Activated B cell treated with CpG ODN at 0.5 μM for 24 hours (primary cell): ENCODE measurements at regions not wholly inside any gene's neighbourhood (a gene's known extent, or its start where the extent isn't known, plus 50 kb on each side); places are given as distances from the start of the nearest gene placed in this dataset.

ENCODE experiments used
- ATAC-seq: fragments of 200-7000 bp; cut with Tn5 transposase; one replicate; pipeline ENCODE4 v1.10.0; 2021; ENCODE audit warnings: low read depth, mild to moderate bottlenecking, moderate library complexity
- CTCF ChIA-PET: fragments of 350-600 bp; sonication (Branson Sonifier 250); formaldehyde crosslinking; loops from one replicate; lab custom pipeline; 2021; ENCODE audit warnings: antibody characterized with exemption; lab: Charles Lee
- POLR2A ChIA-PET: fragments of 350-600 bp; sonication (Branson Sonifier 250); formaldehyde crosslinking; loops from one replicate; lab custom pipeline; 2021; ENCODE audit warnings: antibody characterized with exemption; lab: Charles Lee
- DNase-seq: peaks from one replicate; pipeline ENCODE4 v3.0.0; 2022
- H3K27ac Mint-ChIP-seq: one replicate; pipeline ENCODE4 v1.8.0; 2020; ENCODE audit warnings: mixed read lengths
- H3K27me3 Mint-ChIP-seq: one replicate; pipeline ENCODE4 v1.8.0; 2021; ENCODE audit warnings: mixed read lengths
- H3K36me3 Mint-ChIP-seq: one replicate; pipeline ENCODE4 v1.8.0; 2021; ENCODE audit warnings: low read depth, mixed read lengths
- H3K4me1 Mint-ChIP-seq: one replicate; pipeline ENCODE4 v1.8.0; 2021; ENCODE audit warnings: mixed read lengths
- H3K4me3 Mint-ChIP-seq: one replicate; pipeline ENCODE4 v1.8.0; 2020; ENCODE audit warnings: mild to moderate bottlenecking, mixed read lengths
- H3K9me3 Mint-ChIP-seq: one replicate; pipeline ENCODE4 v1.8.0; 2020; ENCODE audit warnings: mixed read lengths
- intact Hi-C: fragments of 100-400 bp; cut with micrococcal nuclease; formaldehyde crosslinking; loops from one replicate; pipeline ENCODE4 v1.15.1; 2024
- TF ChIP-seq, protein P1 (sequence below): fragments of 200-600 bp; IDR thresholded peaks from one replicate; pipeline ENCODE4 v1.8.0; 2022; ENCODE audit warnings: antibody characterized with exemption, mild to moderate bottlenecking

DNA sequence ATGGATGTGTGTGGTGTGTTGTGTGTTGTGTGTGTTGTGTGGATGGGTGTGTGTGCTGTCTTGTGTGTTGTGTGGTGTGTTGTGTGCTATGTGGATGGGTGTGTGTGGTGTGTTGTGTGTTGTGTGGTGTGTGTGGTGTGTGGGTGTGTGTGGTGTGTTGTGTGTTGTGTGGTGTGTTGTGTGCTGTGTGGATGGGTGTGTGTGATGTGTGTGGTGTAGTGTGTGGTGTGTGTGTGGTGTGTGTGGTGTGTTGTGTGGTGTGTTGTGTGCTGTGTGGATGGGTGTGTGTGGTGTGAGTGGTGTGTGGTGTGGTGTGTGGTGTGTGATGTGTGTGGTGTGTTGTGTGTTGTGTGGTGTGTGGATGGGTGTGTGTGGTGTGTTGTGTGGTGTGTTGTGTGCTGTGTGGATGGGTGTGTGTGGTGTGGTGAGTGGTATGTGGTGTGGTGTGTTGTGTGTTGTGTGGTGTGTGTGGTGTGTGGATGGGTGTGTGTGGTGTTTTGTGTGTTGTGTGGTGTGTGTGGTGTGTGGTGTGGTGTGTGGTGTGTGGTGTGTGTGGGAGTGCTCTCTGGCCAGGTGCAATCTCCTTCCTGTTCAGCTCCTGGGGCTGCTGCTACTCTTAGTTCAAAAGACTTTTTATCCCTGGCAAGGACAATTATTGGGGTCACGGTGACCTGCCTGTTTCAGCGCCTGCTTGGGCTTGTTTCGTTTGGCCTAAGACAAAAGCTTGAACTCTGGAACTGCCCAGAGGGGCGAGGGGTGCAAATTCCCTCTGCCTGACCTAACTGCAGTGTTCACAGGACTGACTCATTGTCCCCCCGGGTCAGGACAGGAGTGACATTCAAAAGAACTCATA, 101.1 kb downstream of the UBIAD1 start:
- no peak overlapping the region for H3K27ac Mint-ChIP-seq
- peaks cover 22% of the 10 kb centered on the region for H3K4me1 Mint-ChIP-seq
- CTCF ChIA-PET, result no interaction called here

DNA sequence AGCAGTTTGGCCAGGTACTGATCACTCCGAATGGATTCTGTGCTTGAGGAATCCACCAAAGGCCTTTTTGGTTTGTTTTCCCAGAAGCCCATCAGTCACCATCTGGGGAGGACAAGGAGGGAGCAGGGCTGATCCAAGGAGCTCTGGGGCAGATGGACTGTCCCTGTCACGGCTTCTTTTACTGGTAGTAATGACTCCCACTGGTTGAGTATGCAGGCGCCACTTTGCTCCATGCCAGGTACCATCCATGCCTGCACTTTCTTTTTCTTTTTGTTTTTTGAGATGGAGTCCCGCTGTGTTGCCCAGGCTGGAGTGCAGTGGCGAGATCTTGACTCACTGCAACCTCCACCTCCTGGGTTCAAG, 101.7 kb downstream of the UBIAD1 start:
- DNase-seq, result no peak
- ChIA-PET POLR2A (no interaction called here), CTCF (no interaction called here)
- H3K4me1 Mint-ChIP-seq, result peaks cover 22% of the 10 kb centered on the region
- H3K27me3 Mint-ChIP-seq, result peaks cover 4% of the 10 kb centered on the region
- TF ChIP-seq, protein P1, sequence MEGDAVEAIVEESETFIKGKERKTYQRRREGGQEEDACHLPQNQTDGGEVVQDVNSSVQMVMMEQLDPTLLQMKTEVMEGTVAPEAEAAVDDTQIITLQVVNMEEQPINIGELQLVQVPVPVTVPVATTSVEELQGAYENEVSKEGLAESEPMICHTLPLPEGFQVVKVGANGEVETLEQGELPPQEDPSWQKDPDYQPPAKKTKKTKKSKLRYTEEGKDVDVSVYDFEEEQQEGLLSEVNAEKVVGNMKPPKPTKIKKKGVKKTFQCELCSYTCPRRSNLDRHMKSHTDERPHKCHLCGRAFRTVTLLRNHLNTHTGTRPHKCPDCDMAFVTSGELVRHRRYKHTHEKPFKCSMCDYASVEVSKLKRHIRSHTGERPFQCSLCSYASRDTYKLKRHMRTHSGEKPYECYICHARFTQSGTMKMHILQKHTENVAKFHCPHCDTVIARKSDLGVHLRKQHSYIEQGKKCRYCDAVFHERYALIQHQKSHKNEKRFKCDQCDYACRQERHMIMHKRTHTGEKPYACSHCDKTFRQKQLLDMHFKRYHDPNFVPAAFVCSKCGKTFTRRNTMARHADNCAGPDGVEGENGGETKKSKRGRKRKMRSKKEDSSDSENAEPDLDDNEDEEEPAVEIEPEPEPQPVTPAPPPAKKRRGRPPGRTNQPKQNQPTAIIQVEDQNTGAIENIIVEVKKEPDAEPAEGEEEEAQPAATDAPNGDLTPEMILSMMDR, result no peak
- H3K9me3 Mint-ChIP-seq, result no peaks in the 10 kb centered on the region
- H3K27ac Mint-ChIP-seq, result no peak overlapping the region
- H3K36me3 Mint-ChIP-seq, result no peaks in the 10 kb centered on the region
- no peak for ATAC-seq
- H3K4me3 Mint-ChIP-seq, result no peak overlapping the region
- intact Hi-C loops, result no loop called here

More for the DNA sequence above, 101.1 kb downstream of the UBIAD1 start:
- no peaks in the 10 kb centered on the region for H3K36me3 Mint-ChIP-seq
- POLR2A ChIA-PET, result no interaction called here
- H3K9me3 Mint-ChIP-seq, result no peaks in the 10 kb centered on the region
- intact Hi-C loops, result no loop called here
- DNase-seq (no peak), ATAC-seq (no peak)
- no peak overlapping the region for H3K4me3 Mint-ChIP-seq
- peaks cover 8% of the 10 kb centered on the region for H3K27me3 Mint-ChIP-seq
- TF ChIP-seq, protein P1, result no peak

DNA sequence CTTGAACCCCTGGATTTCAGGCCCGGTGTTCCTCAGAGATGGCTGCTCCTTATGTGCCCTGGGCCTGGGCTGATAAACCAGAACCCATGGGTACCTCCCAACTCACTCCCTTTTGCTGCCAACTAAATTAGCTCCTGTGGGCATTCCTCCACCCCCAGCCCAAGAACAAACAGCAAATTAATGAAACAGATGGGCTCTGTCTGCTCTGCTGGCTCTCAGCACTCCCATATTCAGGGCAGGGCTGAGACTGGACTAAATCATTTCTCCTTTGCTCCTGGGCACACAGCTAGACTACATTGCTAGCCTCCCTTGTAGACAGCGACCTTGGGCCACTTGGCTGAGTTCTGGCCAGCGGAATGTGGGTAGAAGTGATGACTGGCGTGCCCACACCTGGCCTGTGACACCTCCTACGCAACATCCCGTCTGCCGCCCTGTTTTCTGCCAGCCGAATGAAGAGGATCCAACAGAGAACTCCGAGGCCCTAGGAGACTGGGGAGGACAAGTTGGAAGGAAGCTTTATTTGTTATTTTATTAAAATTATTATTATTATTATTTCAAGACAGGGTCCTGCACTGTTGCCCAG, 101.9 kb upstream of the DISP3 start:
- no peaks in the 10 kb centered on the region for H3K27me3 Mint-ChIP-seq

DNA sequence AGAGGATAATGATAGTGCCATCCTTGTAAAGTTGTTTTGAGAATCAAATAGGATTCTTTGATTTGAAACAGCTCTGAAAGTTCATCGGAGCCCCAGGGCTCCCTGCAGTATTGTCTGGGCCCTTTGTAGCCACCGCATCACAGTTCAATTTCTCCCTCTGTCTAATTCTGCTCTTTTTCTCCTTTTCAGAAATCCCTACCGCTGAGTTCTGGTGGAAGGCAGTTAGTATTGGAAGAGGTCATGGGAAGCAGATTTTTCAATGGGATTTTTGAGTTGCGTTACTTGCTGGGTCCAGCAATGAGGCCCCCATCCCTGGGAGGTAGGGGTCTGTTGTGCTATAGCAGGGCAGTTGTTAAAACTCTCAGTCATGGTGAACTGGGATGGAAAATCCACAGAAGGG, 101.0 kb upstream of the DISP3 start:
- peaks cover 22% of the 10 kb centered on the region for H3K4me1 Mint-ChIP-seq
- DNase-seq (no peak), ATAC-seq (no peak)
- H3K36me3 Mint-ChIP-seq, result no peaks in the 10 kb centered on the region
- intact Hi-C loops, result no loop called here
- TF ChIP-seq, protein P1, result no peak
- ChIA-PET POLR2A (no interaction called here), CTCF (no interaction called here)
- peaks cover 3% of the 10 kb centered on the region for H3K9me3 Mint-ChIP-seq
- H3K4me3 Mint-ChIP-seq, result no peak overlapping the region
- H3K27ac Mint-ChIP-seq, result no peak overlapping the region
- H3K27me3 Mint-ChIP-seq, result no peaks in the 10 kb centered on the region

More for the DNA sequence above, 101.9 kb upstream of the DISP3 start:
- Mint-ChIP-seq H3K4me3 (no peak overlapping the region), H3K4me1 (peaks cover 22% of the 10 kb centered on the region), H3K9me3 (peaks cover 3% of the 10 kb centered on the region), H3K36me3 (no peaks in the 10 kb centered on the region), H3K27ac (no peak overlapping the region)
- POLR2A ChIA-PET, result interaction anchor here (0.6 kb wide), 1 partner anchor 183 kb away, joined by 3 read pairs; no protein-coding TSS in a partner anchor
- intact Hi-C loops, result no loop called here
- DNase-seq (no peak), ATAC-seq (no peak)
- TF ChIP-seq, protein P1, result no peak
- CTCF ChIA-PET, result no interaction called here

DNA sequence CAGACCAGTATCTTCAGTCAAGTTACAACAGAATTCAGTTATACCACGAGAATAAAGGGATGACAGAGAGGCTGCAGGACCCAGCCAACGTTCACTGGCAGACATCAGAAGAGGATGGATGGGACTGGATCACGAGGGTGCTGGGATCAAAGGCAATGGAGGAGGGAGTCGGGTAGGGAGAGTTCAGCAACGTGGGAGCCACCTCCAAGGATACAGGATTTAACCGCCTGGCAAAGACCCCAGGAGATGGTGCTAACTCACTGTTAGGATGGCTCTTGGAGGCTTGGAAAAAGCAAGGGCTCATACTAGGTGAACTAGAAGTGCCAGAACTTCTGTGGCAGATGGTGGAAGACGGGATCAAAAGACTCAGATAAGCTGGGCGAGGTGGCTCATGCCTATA, 99.1 kb upstream of the DISP3 start:
- H3K4me1 Mint-ChIP-seq, result peaks cover 11% of the 10 kb centered on the region
- H3K27me3 Mint-ChIP-seq, result peaks cover 2% of the 10 kb centered on the region
- ChIA-PET CTCF (no interaction called here), POLR2A (no interaction called here)
- DNase-seq (no peak), ATAC-seq (no peak)
- no peak overlapping the region for H3K27ac Mint-ChIP-seq
- intact Hi-C loops, result no loop called here
- H3K9me3 Mint-ChIP-seq, result peaks cover 3% of the 10 kb centered on the region
- H3K4me3 Mint-ChIP-seq, result no peak overlapping the region
- no peaks in the 10 kb centered on the region for H3K36me3 Mint-ChIP-seq
- TF ChIP-seq, protein P1, result no peak
